GM23338 (cell line): ENCODE measurements at regions not wholly inside any gene's neighbourhood (a gene's known extent, or its start where the extent isn't known, plus 50 kb on each side); places are given as distances from the start of the nearest gene placed in this dataset.

Source experiments
- CREB1 ChIP-seq: fragments of 250-450 bp; sonication (Bioruptor Pico); IDR thresholded peaks from 2 replicates; pipeline ENCODE4 v1.5.0; 2020; ENCODE audit warnings: low read depth, mild to moderate bottlenecking, moderate library complexity
- EZH2 ChIP-seq: fragments of 200-600 bp; sonication (generic); IDR thresholded peaks from one replicate; pipeline ENCODE4 v1.8.0; 2017; ENCODE audit warnings: antibody characterized with exemption, mild to moderate bottlenecking, low read depth; ENCODE audit not compliant: unreplicated experiment
- EZH2phosphoT487 ChIP-seq: fragments of 200-600 bp; sonication (generic); IDR thresholded peaks from one replicate; pipeline ENCODE4 v1.8.1; 2018; ENCODE audit warnings: antibody characterized with exemption; ENCODE audit not compliant: unreplicated experiment
- JUNB ChIP-seq: IDR thresholded peaks from one replicate; pipeline ENCODE4 v1.6.1; 2016; ENCODE audit warnings: antibody characterized with exemption; ENCODE audit not compliant: unreplicated experiment
- NANOG ChIP-seq: IDR thresholded peaks from 2 replicates; pipeline ENCODE4 v1.6.1; 2016; ENCODE audit warnings: antibody characterized with exemption, borderline replicate concordance
- POLR2AphosphoS5 ChIP-seq: IDR thresholded peaks from 2 replicates; pipeline ENCODE4 v1.6.1; 2016; ENCODE audit warnings: antibody characterized with exemption, low read depth
- STAT1 ChIP-seq: IDR thresholded peaks from one replicate; pipeline ENCODE4 v1.6.1; 2016; ENCODE audit warnings: antibody characterized with exemption; ENCODE audit not compliant: unreplicated experiment
- ZNF331 ChIP-seq: fragments of 250-450 bp; sonication (Bioruptor Pico); IDR thresholded peaks from 2 replicates; pipeline ENCODE4 v1.5.0; 2020; ENCODE audit warnings: low read depth, mild to moderate bottlenecking, moderate library complexity
- TF ChIP-seq, protein P1 (sequence below), 2 experiments: fragments of 200-600 bp in 1 of 2; sonication (generic) in 1 of 2; conservative IDR thresholded peaks; 2 replicates each; pipeline versions ENCODE4 v1.5.1 to v1.6.1; 2016 to 2017; ENCODE audit warnings: antibody characterized with exemption in 2 of 2, low read depth in 2 of 2, mild to moderate bottlenecking in 2 of 2, moderate library complexity in 1 of 2
- TF ChIP-seq, protein P2 (sequence below): IDR thresholded peaks from one replicate; pipeline ENCODE4 v1.6.1; 2018; ENCODE audit warnings: antibody characterized with exemption; ENCODE audit not compliant: unreplicated experiment
- TF ChIP-seq, protein P3 (sequence below): IDR thresholded peaks from 2 replicates; pipeline ENCODE4 v1.6.1; 2016; ENCODE audit warnings: antibody characterized with exemption

DNA sequence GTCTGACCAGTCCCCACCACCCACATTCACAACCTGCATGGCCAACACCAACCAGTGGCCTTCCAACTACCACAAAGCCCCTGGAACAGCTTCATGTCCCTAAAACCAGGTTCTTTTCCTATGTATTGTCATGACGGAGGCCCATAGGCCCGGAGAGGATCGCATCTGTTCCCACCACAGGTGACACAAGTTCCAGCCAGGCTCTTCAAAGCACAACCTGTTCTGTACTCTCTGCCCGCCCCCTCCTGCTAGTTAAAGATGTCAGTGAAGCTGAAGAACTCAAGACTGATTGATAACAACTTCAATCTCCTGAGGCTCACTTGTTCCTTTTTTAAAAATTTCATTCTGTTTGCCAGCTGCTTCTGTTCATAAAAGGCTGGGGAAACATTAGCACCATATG lies 121.1 kb upstream of the GUCY1A2 start:
- TF ChIP-seq, protein P1, sequence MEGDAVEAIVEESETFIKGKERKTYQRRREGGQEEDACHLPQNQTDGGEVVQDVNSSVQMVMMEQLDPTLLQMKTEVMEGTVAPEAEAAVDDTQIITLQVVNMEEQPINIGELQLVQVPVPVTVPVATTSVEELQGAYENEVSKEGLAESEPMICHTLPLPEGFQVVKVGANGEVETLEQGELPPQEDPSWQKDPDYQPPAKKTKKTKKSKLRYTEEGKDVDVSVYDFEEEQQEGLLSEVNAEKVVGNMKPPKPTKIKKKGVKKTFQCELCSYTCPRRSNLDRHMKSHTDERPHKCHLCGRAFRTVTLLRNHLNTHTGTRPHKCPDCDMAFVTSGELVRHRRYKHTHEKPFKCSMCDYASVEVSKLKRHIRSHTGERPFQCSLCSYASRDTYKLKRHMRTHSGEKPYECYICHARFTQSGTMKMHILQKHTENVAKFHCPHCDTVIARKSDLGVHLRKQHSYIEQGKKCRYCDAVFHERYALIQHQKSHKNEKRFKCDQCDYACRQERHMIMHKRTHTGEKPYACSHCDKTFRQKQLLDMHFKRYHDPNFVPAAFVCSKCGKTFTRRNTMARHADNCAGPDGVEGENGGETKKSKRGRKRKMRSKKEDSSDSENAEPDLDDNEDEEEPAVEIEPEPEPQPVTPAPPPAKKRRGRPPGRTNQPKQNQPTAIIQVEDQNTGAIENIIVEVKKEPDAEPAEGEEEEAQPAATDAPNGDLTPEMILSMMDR (conservative IDR thresholded peaks at IDR 0.05; ENCODE audit: low read depth in 2 of 2): no peak
- TF ChIP-seq POLR2AphosphoS5 (no peak), EZH2 (no peak), CREB1 (CRISPR knock-in tag) (no peak), JUNB (no peak), EZH2phosphoT487 (no peak), NANOG (no peak), ZNF331 (CRISPR knock-in tag) (no peak), STAT1 (no peak)
- TF ChIP-seq, protein P2, sequence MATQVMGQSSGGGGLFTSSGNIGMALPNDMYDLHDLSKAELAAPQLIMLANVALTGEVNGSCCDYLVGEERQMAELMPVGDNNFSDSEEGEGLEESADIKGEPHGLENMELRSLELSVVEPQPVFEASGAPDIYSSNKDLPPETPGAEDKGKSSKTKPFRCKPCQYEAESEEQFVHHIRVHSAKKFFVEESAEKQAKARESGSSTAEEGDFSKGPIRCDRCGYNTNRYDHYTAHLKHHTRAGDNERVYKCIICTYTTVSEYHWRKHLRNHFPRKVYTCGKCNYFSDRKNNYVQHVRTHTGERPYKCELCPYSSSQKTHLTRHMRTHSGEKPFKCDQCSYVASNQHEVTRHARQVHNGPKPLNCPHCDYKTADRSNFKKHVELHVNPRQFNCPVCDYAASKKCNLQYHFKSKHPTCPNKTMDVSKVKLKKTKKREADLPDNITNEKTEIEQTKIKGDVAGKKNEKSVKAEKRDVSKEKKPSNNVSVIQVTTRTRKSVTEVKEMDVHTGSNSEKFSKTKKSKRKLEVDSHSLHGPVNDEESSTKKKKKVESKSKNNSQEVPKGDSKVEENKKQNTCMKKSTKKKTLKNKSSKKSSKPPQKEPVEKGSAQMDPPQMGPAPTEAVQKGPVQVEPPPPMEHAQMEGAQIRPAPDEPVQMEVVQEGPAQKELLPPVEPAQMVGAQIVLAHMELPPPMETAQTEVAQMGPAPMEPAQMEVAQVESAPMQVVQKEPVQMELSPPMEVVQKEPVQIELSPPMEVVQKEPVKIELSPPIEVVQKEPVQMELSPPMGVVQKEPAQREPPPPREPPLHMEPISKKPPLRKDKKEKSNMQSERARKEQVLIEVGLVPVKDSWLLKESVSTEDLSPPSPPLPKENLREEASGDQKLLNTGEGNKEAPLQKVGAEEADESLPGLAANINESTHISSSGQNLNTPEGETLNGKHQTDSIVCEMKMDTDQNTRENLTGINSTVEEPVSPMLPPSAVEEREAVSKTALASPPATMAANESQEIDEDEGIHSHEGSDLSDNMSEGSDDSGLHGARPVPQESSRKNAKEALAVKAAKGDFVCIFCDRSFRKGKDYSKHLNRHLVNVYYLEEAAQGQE: no peak
- TF ChIP-seq, protein P3, sequence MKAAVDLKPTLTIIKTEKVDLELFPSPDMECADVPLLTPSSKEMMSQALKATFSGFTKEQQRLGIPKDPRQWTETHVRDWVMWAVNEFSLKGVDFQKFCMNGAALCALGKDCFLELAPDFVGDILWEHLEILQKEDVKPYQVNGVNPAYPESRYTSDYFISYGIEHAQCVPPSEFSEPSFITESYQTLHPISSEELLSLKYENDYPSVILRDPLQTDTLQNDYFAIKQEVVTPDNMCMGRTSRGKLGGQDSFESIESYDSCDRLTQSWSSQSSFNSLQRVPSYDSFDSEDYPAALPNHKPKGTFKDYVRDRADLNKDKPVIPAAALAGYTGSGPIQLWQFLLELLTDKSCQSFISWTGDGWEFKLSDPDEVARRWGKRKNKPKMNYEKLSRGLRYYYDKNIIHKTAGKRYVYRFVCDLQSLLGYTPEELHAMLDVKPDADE: no peak
